ENCODE measurements at regions not wholly inside any gene's neighbourhood (a gene's known extent, or its start where the extent isn't known, plus 50 kb on each side); places are given as distances from the start of the nearest gene placed in this dataset.

GRCh38 chr13:84954636-84955035, 844.6 kb downstream of the SLITRK6 start:
- DNase-seq (ENCODE audit: low spot score) = no peak

- DNase-seq (ENCODE audit: low spot score) = no peak
Measured at GRCh38 chr13:84951128-84951527, 848.1 kb downstream of the SLITRK6 start.

DNA sequence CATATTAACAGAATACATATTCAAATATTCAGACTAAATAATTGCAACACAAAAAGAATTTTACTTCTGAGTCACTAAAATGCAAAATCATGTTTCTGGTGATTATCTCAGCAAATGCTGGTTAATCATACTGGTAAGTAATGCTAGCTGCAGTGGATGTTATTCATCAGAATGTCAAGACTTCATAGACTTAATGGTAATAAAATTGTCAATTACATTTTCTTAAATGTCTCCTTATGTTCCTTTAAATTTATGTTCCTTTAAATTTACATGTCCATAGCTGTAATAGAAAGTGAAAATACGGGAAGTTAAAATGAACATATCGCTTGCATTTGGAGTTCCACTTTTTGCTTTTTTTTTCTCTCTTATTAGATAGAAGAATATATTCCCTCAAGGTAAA, 853.0 kb downstream of the SLITRK6 start:
- DNase-seq (ENCODE audit: low spot score) = no peak

GRCh38 chr13:84940798-84941197, 858.4 kb downstream of the SLITRK6 start:
- no peak for DNase-seq (ENCODE audit: low spot score)

DNA sequence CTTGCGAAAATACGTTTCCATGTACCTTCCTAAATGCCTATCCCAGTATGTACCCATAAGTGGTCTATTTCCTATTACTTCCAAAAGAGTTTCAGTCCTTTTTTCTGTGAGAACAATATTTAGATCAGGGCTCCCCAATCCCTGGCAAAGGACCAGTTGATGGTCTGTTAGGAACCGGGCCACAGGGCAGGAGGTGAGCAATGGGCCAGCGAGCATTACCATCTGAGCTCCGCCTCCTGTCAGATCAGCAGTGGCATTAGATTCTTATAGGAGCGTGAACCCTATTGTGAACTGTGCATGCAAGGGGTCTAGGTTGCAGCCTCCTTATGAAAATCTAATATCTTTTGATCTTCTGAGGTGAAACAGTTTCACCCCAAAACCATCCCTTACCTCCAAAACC, 859.1 kb downstream of the SLITRK6 start:
- no peak for DNase-seq (ENCODE audit: low spot score)

DNA sequence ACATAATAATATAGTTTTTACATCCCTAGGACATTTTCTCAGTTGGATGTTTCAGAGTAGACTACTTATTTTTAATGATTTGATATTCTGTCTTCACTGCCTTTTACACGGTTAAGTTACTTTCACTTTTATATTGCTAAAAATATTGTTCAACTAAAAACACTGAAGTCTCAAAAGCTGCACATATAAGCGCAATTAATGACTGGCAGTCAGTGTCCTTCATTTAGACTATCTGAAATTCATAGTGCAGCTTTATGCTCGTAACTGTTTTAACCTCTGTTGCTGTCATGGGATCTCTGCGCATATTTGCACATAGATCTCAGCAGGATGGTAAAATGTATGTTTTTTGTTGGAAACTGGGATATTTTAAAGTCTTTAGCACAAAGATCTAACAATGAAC, 864.3 kb downstream of the SLITRK6 start:
- DNase-seq (ENCODE audit: low spot score) = no peak

DNA sequence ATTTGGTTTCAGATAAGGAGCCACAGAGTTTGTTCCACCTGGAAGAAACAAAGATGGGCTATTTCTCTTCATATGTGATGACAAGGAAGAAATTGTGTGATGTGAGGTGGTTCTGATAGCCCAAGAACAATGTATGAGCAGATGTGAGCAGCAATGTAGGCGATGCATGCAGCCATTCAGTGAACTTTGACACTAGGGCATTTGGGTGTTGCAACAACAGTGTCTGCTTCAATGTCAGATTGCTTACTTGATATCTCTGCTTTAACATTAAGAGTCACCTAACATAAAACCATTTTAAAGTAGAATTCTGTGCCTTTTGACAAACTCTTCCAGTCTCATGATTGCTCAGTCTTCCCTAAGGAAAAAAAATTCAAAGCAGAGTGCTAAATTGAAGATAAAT, 865.4 kb downstream of the SLITRK6 start:
- DNase-seq (ENCODE audit: low spot score) = no peak

DNA sequence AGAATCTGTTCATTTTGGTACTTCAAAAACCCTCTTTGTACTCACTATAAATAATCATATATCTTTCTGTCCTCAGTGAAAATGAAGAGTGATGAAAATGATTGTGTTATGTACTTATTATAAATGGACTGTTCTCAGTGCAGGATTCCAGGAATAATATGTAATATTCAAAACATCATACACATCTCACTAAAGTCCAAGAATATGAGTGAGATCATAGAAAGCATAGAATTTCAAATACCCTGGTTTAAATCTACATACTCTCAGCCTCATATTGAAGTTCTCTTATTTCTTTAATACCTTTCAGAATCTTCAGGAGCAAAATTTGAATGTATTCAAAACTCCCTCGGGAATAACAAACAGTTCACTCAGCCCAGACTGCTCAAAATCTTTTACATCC, 868.0 kb downstream of the SLITRK6 start:
- no peak for DNase-seq (ENCODE audit: low spot score)

DNA sequence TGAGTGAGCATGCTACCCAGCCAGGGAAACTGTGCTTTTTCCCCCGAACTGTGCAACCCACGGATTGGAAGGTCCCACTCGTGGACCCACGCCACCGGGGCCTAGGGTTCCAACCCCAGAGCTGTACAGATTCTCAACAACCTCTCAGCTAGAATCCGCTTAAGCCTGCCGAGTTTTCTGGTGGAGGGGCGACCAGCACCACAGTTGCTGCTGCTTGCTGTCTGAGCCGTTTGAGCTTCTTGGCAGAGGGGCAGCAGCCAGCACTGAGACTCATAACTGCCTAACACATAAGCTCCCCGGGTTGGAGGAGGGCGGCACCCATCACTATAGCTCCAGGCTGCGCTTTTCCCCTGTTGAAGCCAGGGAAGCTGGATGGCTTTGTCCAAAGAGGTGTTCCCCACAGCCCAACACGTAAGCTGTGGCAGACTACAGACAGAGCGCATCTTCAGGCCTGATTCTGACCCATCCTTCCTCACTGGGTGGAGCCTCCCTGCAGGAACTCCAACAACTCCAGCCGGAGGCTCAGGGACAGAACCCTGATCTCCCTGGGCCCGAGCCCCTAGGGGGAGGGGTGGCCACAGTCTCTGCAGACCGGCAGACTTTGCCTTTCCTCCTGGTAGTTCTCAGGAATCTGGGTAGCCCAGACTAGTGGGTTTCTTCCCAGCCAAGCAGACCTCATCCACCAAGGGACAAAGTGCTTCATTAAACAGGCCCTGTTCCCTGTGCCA, 871.6 kb downstream of the SLITRK6 start:
- no peak for DNase-seq (ENCODE audit: low spot score)

- DNase-seq (ENCODE audit: low spot score) = no peak
Measured at GRCh38 chr13:84925443-84925842, 873.8 kb downstream of the SLITRK6 start.

DNA sequence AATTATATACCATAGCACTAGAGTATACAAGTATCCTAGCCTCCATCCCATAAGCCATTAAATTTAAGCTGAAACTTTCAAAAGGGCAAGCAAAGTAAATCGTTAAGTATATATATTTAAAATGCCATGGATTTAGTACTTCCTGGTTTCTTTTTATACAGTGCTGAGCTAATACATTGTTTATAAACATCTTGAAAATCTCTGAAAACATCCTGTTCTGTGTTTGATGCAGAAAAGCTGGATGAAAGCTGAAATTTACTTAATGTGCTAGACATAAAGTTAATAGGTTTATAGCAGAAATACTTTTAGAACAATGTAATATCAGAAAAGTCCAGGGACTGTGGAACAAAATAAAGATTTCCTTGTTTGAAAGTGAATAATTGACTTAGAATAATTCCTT, 875.4 kb downstream of the SLITRK6 start:
- no peak for DNase-seq (ENCODE audit: low spot score)

GRCh38 chr13:84917252-84917878, 881.9 kb downstream of the SLITRK6 start:
- DNase-seq (ENCODE audit: low spot score) = no peak

DNA sequence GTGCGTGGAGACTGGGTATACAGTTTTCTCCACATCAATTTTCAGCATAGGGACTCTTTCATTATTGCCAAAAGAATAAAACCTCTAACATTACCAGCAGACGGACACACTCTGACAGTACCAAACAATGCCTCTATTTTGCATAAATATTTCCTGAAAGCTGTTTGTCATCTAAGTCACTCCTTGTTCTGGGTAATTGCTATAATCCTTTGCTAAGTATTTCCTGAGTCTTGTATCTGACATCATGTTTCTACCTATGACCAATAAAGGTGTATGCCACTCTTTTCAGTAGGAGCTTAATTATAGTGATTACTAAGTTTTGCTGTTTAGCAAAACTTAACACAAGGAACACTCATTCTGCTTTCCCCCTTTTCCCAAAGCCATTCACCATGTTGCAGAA, 886.5 kb downstream of the SLITRK6 start:
- no peak for DNase-seq (ENCODE audit: low spot score)

GRCh38 chr13:84910423-84910822, 888.8 kb downstream of the SLITRK6 start:
- DNase-seq (ENCODE audit: low spot score) = no peak

DNA sequence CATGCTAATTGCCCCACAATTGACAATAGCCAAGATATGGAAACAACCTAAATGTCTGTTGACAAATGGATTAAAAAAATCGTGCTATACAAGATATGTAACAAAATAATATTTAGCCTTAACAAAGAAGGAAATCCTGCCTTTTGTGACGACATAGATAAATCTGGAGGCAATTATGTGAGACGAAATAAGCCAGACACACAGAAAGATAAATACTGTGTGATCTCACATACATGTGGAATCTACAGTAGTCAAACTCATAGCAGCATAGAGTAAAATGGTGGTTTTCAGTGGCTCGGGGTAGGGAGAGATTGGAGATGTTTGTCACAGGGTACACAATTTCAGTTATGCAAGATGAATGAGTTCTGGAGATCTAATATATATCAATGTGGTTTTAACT, 895.8 kb downstream of the SLITRK6 start:
- no peak for DNase-seq (ENCODE audit: low spot score)

DNA sequence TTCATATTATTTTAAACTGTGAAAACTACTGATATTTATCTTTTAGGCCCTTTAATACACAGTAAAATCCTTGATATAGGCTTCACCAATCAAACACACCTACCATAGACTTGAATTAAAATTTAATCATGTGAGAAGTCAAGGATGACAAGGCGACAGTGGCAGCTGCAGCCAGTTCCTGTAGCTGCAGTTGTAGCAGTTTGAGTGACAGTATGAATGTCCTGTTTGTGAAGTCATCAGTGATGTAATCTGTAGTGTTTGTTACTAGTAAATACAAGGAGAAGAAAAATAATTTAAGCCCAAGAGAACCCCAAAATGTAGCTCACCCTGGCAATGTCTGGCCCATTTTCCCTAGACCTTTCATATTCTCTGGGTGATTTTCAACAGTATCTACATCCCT, 897.0 kb downstream of the SLITRK6 start:
- DNase-seq (ENCODE audit: low spot score) = no peak

DNA sequence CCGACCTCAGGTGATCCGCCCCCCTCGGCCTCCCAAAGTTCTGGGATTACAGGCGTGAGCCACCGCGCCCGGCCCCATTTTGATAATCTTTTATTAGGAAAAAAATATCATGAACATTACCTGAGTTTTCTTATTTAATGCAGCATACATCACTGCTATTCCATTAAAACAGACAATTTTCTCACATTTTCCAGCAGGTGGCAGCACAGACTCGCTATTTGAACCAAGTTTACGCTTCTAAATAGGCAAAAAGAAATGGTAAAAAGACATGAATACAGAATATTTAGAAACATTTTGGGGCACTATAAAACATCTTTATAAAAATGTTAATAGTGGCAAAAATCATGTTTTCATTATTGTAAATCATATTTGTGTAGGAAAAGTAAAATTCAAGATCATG, 903.1 kb downstream of the SLITRK6 start:
- peak; percentile 33 for DNase-seq (ENCODE audit: low spot score)

- no peak for DNase-seq (ENCODE audit: low spot score)
Measured at GRCh38 chr13:84894749-84895148, 904.5 kb downstream of the SLITRK6 start.

GRCh38 chr13:84885868-84886267, 913.4 kb downstream of the SLITRK6 start:
- no peak for DNase-seq (ENCODE audit: low spot score)

GRCh38 chr13:84873951-84874350, 925.3 kb downstream of the SLITRK6 start:
- no peak for DNase-seq (ENCODE audit: low spot score)

DNA sequence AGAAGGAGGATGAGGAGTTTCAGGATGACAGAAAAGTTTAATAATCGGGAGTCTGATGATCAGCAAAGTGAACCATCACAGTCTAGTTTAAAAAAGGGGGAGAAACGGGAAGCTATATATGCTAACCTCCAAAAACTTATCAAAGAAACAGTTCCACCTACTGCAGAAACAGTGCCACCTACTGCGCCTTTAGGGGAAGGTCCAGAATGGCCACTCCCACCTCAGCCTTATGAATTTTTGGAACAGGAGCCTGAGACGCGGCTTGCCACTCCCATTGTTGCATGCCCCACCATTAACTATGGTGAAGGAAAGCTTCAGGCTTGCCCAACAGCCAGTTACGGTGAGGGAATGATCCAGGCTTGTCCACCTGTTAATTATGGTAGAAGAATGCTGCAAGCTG, 929.0 kb downstream of the SLITRK6 start:
- no peak for DNase-seq (ENCODE audit: low spot score)

GRCh38 chr13:84867246-84867645, 932.0 kb downstream of the SLITRK6 start:
- DNase-seq (ENCODE audit: low spot score) = no peak

GRCh38 chr13:84865783-84866221, 933.4 kb downstream of the SLITRK6 start:
- DNase-seq (ENCODE audit: low spot score) = peak; percentile 17

DNA sequence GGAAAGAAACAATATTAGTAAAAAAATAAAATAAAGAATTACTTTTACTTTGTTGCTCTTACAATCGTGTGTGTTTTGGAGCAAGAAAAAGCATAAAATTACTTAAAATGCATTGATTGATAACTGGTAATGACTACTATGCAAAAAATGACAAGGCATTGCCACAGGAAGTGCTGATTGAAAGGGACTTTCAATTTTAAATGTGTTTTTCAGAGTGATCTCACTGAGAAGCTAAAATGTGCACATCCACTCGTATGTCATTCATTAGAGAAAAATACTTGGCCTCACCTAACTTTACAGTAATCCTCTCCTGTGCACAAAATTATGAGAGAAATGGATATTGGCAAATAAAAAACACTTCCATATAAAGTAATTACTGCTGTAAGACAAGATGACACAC, 934.9 kb downstream of the SLITRK6 start:
- no peak for DNase-seq (ENCODE audit: low spot score)
